ENCODE measurements at regions not wholly inside any gene's neighbourhood (a gene's known extent, or its start where the extent isn't known, plus 50 kb on each side); places are given as distances from the start of the nearest gene placed in this dataset.

GRCh38 chr18:22290004-22290403 is 120.6 kb downstream of the GATA6 start:
- TF ChIP-seq EZH2 (IDR thresholded peaks at IDR 0.05; ENCODE audit: insufficient read depth, poor library complexity, severe bottlenecking) (no peak), EZH2phosphoT487 (IDR thresholded peaks at IDR 0.05; ENCODE audit: insufficient read depth, low read depth) (no peak)
